Thoracic aorta (tissue), 2 donors: ENCODE measurements at regions not wholly inside any gene's neighbourhood (a gene's known extent, or its start where the extent isn't known, plus 50 kb on each side); places are given as distances from the start of the nearest gene placed in this dataset.
A peak's percentile ranks its signal among the peaks of the same experiment; 100 is the strongest.

Experiments used
- ATAC-seq: fragments of 150-250 bp; one replicate; pipeline ENCODE4 v1.8.0; 2017; ENCODE audit warnings: low read depth; ENCODE audit not compliant: insufficient number of reproducible peaks, low FRiP score
- DNase-seq: peaks from one replicate; pipeline ENCODE4 v3.0.0-alpha.2; 2020; ENCODE audit warnings: low spot score
- H3K27ac ChIP-seq, 2 donors: fragments of 200-600 bp; sonication (generic); 1 replicate in 1 of 2; 2 replicates in 1 of 2; pipeline ENCODE4 v1.5.1; 2016; ENCODE audit warnings: mild to moderate bottlenecking in 2 of 2, moderate library complexity in 2 of 2
- H3K27me3 ChIP-seq: fragments of 200-600 bp; sonication (generic); replicated peaks from 2 replicates; pipeline ENCODE4 v1.6.0; 2016; ENCODE audit warnings: mild to moderate bottlenecking; ENCODE audit not compliant: insufficient read depth
- H3K36me3 ChIP-seq: fragments of 200-600 bp; sonication (generic); one replicate; pipeline ENCODE4 v1.5.1; 2016
- H3K4me1 ChIP-seq, 2 donors: fragments of 200-600 bp; sonication (generic); 1 replicate in 1 of 2; 2 replicates in 1 of 2; pipeline versions ENCODE4 v1.5.1 to v1.6.0; 2016; ENCODE audit warnings: low read depth in 2 of 2, mild to moderate bottlenecking in 1 of 2; ENCODE audit not compliant: control insufficient read depth in 1 of 2
- H3K4me3 ChIP-seq: fragments of 200-600 bp; sonication (generic); 2 replicates; pipeline ENCODE4 v1.5.1; 2016; ENCODE audit warnings: mild to moderate bottlenecking
- H3K9me3 ChIP-seq: fragments of 200-600 bp; sonication (generic); 2 replicates; pipeline ENCODE4 v1.5.1; 2016
- TF ChIP-seq, protein P1 (sequence below): fragments of 200-600 bp; sonication (generic); IDR thresholded peaks from one replicate; pipeline ENCODE4 v1.5.1; 2019; ENCODE audit warnings: antibody characterized with exemption

GRCh38 chr2:12819721-12820120 lies 103.0 kb downstream of the TRIB2 start:
- ATAC-seq (no peak), DNase-seq (no peak)
- peaks cover 8 to 43% of the 10 kb centered on the region in 2 donors for H3K4me1 ChIP-seq
- TF ChIP-seq, protein P1, sequence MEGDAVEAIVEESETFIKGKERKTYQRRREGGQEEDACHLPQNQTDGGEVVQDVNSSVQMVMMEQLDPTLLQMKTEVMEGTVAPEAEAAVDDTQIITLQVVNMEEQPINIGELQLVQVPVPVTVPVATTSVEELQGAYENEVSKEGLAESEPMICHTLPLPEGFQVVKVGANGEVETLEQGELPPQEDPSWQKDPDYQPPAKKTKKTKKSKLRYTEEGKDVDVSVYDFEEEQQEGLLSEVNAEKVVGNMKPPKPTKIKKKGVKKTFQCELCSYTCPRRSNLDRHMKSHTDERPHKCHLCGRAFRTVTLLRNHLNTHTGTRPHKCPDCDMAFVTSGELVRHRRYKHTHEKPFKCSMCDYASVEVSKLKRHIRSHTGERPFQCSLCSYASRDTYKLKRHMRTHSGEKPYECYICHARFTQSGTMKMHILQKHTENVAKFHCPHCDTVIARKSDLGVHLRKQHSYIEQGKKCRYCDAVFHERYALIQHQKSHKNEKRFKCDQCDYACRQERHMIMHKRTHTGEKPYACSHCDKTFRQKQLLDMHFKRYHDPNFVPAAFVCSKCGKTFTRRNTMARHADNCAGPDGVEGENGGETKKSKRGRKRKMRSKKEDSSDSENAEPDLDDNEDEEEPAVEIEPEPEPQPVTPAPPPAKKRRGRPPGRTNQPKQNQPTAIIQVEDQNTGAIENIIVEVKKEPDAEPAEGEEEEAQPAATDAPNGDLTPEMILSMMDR: no peak
- H3K27me3 ChIP-seq: no peaks in the 10 kb centered on the region
- no peaks in the 10 kb centered on the region for H3K9me3 ChIP-seq
- H3K36me3 ChIP-seq: no peaks in the 10 kb centered on the region
- peak overlapping the region; percentile 47 to 83 for H3K27ac ChIP-seq
- peak overlapping the region; percentile 41 for H3K4me3 ChIP-seq

GRCh38 chr2:12821656-12822055 lies 104.9 kb downstream of the TRIB2 start:
- Histone ChIP-seq H3K4me3 (no peak overlapping the region), H3K36me3 (no peaks in the 10 kb centered on the region), H3K27ac (no peak overlapping the region), H3K9me3 (no peaks in the 10 kb centered on the region), H3K27me3 (no peaks in the 10 kb centered on the region), H3K4me1 (peaks cover 8 to 45% of the 10 kb centered on the region in 2 donors)
- no peak for DNase-seq
- no peak for ATAC-seq
- TF ChIP-seq, protein P1: no peak

DNA sequence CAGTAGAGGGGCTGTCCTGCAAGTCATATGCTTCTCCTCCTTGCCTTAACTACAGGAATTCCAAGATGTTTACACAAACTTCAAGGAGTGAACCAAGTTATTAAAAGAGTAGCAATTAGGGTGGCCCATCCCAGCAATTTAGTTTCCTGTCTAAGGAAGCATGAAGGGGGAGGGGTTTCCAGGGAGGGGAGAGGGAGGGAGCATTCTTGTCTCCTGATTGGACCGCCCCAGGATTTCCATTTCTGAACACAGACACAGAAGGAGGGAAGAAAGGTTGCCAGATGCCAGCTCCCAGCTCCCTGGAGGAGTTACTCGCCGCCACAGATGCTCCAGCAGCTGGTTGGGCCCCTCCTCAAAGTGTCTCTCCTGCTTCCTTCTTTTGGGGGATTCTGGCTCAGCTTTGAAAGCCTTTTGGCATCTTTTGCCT lies 107.6 kb downstream of the TRIB2 start:
- ATAC-seq (no peak), DNase-seq (no peak)
- peak overlapping the region; percentile 3 to 14 for H3K27ac ChIP-seq

GRCh38 chr2:12824778-12825379 lies 108.1 kb downstream of the TRIB2 start:
- H3K27ac ChIP-seq: peak overlapping the region; percentile 3 to 14
- no peak for DNase-seq
- TF ChIP-seq, protein P1: no peak
- no peak overlapping the region for H3K4me3 ChIP-seq
- H3K9me3 ChIP-seq: no peaks in the 10 kb centered on the region
- peak; percentile 37 for ATAC-seq
- peaks cover 2 to 20% of the 10 kb centered on the region in 2 donors for H3K4me1 ChIP-seq
- no peaks in the 10 kb centered on the region for H3K27me3 ChIP-seq
- no peaks in the 10 kb centered on the region for H3K36me3 ChIP-seq

More for the DNA sequence above, 107.6 kb downstream of the TRIB2 start:
- Histone ChIP-seq H3K9me3 (no peaks in the 10 kb centered on the region), H3K27me3 (no peaks in the 10 kb centered on the region), H3K4me1 (peaks cover 2 to 25% of the 10 kb centered on the region in 2 donors), H3K36me3 (no peaks in the 10 kb centered on the region), H3K4me3 (no peak overlapping the region)
- TF ChIP-seq, protein P1: no peak

GRCh38 chr2:12826781-12827180 lies 110.0 kb downstream of the TRIB2 start:
- Histone ChIP-seq H3K36me3 (no peaks in the 10 kb centered on the region), H3K4me3 (no peak overlapping the region), H3K27ac (no peak overlapping the region), H3K4me1 (peaks cover 2 to 13% of the 10 kb centered on the region in 2 donors), H3K9me3 (no peaks in the 10 kb centered on the region), H3K27me3 (no peaks in the 10 kb centered on the region)
- TF ChIP-seq, protein P1: no peak
- ATAC-seq (no peak), DNase-seq (no peak)
